ENCODE measurements at regions not wholly inside any gene's neighbourhood (a gene's known extent, or its start where the extent isn't known, plus 50 kb on each side); places are given as distances from the start of the nearest gene placed in this dataset.
"Not testable (repeated sequence)": the region's sequence is repeated elsewhere in the genome, so short reads cannot be mapped to it uniquely, and the experiment has no call there.

- no peak for DNase-seq (ENCODE audit: low read depth)
These were observed 86.4 kb upstream of the PRSS16 start for GRCh38 chr6:27161115-27161514.

DNA sequence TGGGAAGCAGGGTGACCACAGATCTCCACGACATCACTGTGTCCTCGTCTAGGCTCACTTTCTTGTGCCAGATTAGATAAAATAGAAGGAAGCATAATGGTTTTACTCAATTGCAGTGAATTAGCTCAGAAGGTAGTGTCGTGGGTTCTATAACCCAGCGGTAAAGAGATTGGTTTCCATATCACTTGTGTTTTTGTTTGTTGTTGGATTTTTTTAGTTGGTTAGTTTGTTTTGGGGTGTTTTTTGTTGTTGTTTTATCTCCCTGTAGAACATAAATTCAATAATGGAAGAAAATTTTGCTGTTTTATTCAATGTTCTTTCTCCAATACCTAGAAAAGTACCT lies 85.9 kb upstream of the PRSS16 start:
- DNase-seq (ENCODE audit: low read depth) = no peak

DNA sequence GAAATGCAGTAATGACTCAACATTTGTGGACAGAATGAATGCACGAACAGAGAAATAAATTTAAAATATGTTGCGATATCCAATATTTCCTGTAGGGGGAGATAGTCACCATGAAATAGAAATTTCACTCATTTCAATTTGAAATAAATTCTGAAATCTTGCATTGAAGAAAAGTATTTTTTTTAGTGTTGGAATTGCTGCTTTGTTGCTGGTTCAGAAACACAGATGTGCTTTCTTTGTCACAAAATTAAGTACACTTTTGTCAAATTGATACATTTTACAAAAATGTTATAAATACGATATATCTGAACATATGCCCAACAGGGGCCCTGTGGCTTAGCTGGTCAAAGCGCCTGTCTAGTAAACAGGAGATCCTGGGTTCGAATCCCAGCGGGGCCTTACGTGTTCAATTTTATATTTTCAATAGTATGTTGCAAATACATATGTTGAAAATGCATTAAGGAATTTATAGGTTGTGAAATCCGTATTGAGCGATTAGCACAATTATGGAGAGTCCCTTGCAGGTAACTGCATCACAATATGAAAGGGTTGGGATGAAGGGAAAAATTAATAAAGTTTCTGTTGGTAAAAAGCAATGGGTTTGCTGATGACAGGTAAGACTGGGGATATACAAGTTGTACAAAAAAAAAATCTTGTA lies 85.4 kb upstream of the PRSS16 start:
- DNase-seq (ENCODE audit: low read depth) = no peak

DNA sequence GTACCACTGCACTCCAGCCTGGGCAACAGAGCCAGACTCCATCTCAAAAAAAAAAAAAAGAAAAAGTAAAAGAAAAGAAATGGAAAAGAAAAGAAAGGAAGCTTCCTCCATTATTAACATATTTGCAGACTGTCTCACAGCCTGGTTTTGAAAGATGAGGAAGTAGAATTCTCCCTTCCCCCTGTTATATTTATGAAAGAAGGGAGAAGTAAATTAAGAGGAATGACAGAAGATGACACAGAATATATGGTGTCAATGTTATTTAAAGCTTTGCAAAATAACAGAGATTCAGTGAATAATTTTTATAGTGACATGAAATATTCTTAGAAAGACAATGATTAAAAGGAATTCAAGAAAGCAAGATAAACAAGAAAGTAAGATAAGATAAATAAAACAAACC lies 83.7 kb upstream of the PRSS16 start:
- DNase-seq (ENCODE audit: low read depth) = no peak

- DNase-seq (ENCODE audit: low read depth) = no peak
These were observed 79.4 kb upstream of the PRSS16 start for GRCh38 chr6:27168108-27168507.

DNA sequence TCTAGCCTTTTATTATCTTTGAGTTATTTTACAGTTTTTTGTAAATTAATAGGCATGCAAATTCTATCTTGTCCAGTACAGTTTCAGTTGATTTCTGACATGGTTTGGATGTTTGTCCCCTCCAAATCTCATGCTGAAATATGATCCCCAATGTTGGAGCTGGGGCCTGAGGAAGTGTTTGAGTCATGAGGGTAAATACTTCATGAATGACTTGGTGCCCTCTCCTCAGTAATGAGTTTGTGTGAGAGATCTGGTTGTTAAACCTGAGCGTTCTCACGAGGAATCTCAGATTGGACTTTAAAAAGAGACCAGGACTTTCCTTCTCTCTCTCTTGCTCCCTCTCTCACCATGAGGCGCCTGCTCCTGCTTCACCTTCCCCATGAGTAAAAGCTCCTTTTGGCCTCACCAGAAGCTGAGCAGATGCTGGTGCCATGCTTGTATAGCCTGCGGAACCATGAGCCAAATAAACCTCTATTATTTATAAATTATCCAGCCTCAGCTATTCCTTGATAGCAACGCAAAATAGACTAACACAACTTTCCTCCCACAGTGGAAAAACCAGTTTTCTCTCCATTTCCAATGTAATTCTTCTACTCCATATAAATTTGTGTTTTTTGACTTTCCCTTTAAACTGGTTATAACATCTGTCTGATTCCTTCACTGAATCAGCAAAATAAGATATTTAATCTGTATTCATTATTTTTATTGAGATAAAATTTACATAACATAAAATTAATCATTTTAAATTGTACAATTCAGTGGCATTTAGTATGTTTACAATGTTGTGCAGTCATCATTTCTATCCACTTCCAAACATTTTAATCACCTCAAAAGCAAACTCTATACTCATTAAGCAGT lies 78.7 kb upstream of the PRSS16 start:
- DNase-seq (ENCODE audit: low read depth) = no peak

- not testable (repeated sequence) for DNase-seq (ENCODE audit: low read depth)
These were observed 74.8 kb upstream of the PRSS16 start for GRCh38 chr6:27172524-27173231.

- DNase-seq (ENCODE audit: low read depth) = not testable (repeated sequence)
These were observed 74.3 kb upstream of the PRSS16 start for GRCh38 chr6:27173232-27173601.

DNA sequence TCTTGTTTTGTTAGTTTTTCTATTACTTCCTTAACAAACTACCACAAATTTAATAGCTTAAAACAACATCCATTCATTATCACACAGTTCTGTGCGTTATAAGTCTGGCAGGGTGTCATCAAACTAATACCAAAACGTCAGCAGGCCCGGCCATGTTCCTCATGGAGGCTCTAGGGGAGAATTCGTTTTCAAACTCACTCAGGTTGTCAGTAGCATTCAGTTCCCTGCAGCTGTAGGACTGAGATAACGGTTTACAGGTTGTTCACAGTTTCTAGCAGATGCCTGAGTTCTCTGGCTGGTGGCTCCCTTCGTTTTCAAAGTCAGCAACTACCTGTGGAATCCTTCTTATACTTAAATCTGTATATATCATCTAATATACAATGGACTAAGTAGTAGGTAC lies 72.5 kb upstream of the PRSS16 start:
- DNase-seq (ENCODE audit: low read depth) = no peak

- no peak for DNase-seq (ENCODE audit: low read depth)
These were observed 71.4 kb upstream of the PRSS16 start for GRCh38 chr6:27176096-27176495.

GRCh38 chr6:27176523-27177484 lies 70.7 kb upstream of the PRSS16 start:
- peak; percentile 49 for DNase-seq (ENCODE audit: low read depth)

DNA sequence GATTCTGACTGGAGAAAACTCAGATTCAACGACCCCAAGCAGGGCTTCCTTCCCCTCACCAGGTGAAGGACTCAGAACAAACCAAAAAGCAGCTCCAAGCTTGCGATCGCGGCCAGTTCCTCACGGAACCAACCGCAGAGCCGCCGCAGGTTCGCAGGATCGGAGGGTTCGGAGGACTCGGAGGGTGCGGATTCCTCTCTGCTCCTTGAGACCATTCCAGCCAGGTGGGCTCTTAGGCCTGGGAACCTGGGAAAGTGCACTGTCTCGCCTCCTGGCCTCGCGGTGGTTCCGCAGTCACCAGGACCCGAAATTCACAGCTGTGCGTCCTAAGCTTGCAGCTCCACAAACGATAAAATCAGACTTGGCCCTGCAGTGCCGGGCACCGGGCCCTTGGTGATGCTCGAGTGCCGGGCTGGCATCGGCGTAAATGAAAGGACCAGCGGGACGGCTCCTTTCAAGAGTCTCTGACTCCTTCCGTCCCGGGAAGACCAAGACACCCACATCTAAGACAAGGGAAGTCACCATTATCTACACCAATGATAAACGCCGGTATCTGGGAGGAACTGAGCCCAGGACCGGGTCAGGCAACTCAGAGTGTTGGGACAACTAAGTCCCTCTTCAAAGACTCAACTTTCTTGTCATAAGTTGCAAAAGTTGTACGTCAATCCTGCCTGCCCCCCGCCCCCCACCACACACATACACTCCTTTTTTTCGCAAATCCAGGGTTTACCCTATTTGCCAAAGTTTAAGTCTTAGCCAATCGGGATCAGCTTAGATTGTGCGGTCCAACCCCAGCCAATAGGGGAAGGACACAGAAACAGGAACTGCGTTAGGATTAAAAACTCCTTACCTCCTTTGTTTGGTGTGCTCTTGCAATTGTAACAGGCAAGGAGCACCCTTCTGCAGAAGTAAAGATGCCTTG lies 69.8 kb upstream of the PRSS16 start:
- peak; percentile 35 for DNase-seq (ENCODE audit: low read depth)

DNA sequence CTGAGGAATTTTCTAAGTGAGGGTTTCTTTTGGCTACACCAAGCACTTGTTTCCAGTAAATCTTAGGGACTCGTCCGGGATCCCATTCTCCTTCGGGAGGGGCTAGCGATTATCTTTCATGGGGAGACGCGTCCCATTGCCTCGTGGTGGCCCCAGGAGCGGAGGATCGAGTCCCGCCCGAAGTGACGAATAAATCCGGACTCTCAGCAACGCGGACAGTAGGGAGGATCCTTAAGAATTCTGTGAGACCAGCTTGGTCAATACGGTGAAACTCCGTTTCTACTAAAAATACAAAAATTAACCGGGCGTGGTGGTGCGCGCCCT lies 69.1 kb upstream of the PRSS16 start:
- no peak for DNase-seq (ENCODE audit: low read depth)

DNA sequence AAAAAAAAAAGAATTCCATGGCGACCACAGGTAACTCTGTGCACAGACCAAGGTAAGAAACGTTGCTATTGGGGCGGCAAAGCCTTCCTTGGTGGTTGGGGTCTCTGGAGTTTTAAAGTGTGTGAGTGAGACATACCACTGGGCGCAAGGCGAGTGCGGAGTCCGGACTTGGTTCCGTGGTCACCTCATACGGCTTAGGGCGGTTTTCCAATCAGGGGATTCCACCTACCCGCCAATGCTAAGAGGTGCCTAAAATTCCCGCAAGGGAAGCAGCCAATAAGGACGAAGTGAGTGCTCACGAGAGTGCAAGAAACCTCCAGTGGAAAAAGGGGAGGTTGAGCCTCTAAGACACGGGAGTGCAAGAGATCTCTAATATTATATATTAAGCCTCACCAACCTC lies 68.6 kb upstream of the PRSS16 start:
- DNase-seq (ENCODE audit: low read depth) = no peak

DNA sequence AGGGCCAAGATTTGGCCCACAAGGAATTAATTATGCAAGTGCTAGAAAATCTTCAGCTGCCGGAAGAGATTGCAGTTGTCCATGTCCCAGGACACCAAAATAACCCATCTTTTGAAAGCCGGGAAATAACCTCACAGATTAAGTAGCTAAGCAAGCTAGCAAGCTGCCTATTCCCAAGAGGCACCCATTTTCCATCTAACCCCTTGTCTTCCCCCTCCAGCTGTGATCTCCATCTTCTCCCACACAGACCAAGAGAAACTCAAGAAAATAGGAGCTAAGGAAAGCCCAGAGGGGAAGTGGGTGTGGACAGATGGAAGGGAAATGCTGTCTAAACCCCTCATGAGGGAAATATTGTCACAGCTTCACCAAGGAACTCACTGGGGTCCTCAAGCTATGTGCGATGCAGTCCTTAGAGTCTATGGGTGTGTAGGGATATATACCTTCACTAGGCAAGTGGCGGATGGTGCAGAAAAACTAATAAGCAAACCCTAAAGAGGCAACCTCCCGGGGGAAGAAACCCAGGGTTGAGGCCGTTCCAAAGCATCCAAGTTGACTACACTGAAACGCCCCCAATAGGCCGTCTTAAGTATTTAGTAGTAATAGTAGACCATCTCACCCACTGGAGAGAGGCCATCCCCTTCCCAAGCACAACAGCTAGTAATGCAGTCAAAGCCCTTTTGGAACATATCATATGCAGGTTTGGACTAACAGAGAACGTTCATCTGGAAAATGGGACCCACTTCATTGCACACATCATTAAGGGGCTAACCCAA lies 64.3 kb upstream of the PRSS16 start:
- DNase-seq (ENCODE audit: low read depth) = no peak

GRCh38 chr6:27187231-27188060 lies 60.1 kb upstream of the PRSS16 start:
- DNase-seq (ENCODE audit: low read depth) = no peak

DNA sequence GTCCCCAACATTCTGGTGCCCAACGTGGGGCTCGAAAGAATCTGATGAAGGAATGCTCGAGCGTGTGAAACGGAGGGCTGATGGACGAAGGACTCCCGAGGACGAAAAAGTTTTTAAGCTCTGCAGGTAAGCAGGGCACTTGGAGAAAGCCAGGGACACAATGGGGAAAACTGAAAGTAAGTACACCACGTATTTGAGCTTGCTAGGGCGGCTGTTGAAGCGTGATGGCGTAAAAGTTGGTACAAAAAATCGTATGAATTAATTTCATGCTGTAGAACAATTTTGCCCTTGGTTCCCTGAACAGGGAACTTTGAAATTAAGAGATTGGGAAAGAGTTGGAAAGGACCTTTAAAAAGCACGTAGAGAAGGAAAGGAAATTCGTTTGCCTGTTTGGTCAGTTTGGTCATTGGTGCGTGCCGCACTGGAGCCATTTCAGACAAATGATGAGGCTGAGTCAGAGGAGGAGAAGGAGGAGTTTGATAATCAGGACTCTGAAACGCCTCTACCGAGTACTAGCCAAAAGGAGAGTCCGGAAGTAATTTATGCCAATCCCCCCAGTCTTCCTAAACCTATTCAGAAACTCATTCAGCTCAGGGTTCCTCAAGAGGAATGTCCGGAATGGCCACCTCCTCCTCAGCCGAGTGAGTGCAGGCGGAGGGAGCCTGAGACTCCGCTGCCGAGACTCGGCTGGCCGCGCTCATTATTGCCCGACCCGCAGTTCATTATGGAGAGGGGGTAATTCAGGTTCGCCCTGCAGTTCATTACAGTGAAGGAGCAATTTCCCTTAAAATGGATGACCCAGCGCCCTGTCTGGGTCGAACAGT lies 59.2 kb upstream of the PRSS16 start:
- DNase-seq (ENCODE audit: low read depth) = no peak

GRCh38 chr6:27188885-27189418 lies 58.5 kb upstream of the PRSS16 start:
- DNase-seq (ENCODE audit: low read depth) = no peak

Measured in stimulated activated CD8-positive, alpha-beta memory T cell treated with anti-CD3 and anti-CD28 coated beads, Interleukin-15, amount 100 ng/mL, for 1 hour (primary cell).